ENCODE measurements at regions not wholly inside any gene's neighbourhood (a gene's known extent, or its start where the extent isn't known, plus 50 kb on each side); places are given as distances from the start of the nearest gene placed in this dataset.
A peak's percentile ranks its signal among the peaks of the same experiment; 100 is the strongest.

GRCh38 chr11:134613646-134614045 lies 201.6 kb upstream of the B3GAT1 start:
- Histone ChIP-seq H3K18ac (ENCODE audit: extremely low read depth, low read length) (no peak overlapping the region), H3K9me3 (ENCODE audit: insufficient read depth in 2 of 2, low read depth in 1 of 2, low read length in 1 of 2) (peaks cover 0 to 2% of the 10 kb centered on the region in 2 experiments; a peak in 1 of 4 replicates), H3K56ac (replicated peaks; ENCODE audit: insufficient read length, low read depth, low read length) (no peak overlapping the region), H3K9ac (replicated peaks in 1 of 4; ENCODE audit: extremely low read depth in 1 of 4, low read depth in 3 of 4, low read length in 3 of 4) (no peak overlapping the region), H3K4me3 (ENCODE audit: extremely low read depth in 1 of 4, insufficient read depth in 2 of 4, low read depth in 3 of 4, low read length in 4 of 4) (no peak overlapping the region), H3K4me1 (replicated peaks in 1 of 4; ENCODE audit: control insufficient read depth in 3 of 4, insufficient read depth in 4 of 4, low read length in 3 of 4) (peaks cover 0 to 4% (median 0%) of the 10 kb centered on the region in 4 experiments; a peak in 3 of 7 replicates), H3K79me1 (ENCODE audit: low read depth, low read length) (no peaks in the 10 kb centered on the region), H4K20me1 (replicated peaks in 1 of 2; ENCODE audit: control insufficient read depth in 1 of 2, insufficient read depth in 2 of 2, low read length in 2 of 2) (no peaks in the 10 kb centered on the region), H3K4me2 (ENCODE audit: insufficient read depth in 1 of 2, low read depth in 2 of 2, low read length in 2 of 2) (no peak overlapping the region), H2BK15ac (ENCODE audit: low read length) (no peak overlapping the region), H3K23ac (ENCODE audit: insufficient read length) (no peak overlapping the region), H4K5ac (ENCODE audit: insufficient read length, low read depth, low read length) (no peak overlapping the region), H2AFZ (ENCODE audit: low read length) (no peak overlapping the region), H4K8ac (ENCODE audit: extremely low read depth, insufficient read depth, low read length) (no peak overlapping the region), H3K36me3 (ENCODE audit: control insufficient read depth in 2 of 4, insufficient read depth in 4 of 4, low read length in 3 of 4) (no peaks in the 10 kb centered on the region), H3K23me2 (ENCODE audit: low read depth, low read length) (no peaks in the 10 kb centered on the region), H3K27ac (ENCODE audit: low read depth, low read length) (no peak overlapping the region), H3K14ac (ENCODE audit: insufficient read length) (no peak overlapping the region), H2BK5ac (ENCODE audit: low read depth, low read length) (no peak overlapping the region), H2BK20ac (ENCODE audit: low read length) (no peak overlapping the region), H3K27me3 (replicated peaks in 1 of 4; ENCODE audit: control insufficient read depth in 3 of 4, extremely low read depth in 1 of 4, insufficient read depth in 3 of 4, low read length in 3 of 4) (no peaks in the 10 kb centered on the region), H3K79me2 (ENCODE audit: control insufficient read depth in 1 of 2, insufficient read depth in 2 of 2, low read length in 2 of 2) (no peaks in the 10 kb centered on the region), H3K4ac (replicated peaks; ENCODE audit: insufficient read length, low read depth, low read length) (no peak overlapping the region), H2AK5ac (ENCODE audit: low read depth, low read length) (no peak overlapping the region), H2BK12ac (ENCODE audit: low read depth, low read length) (no peak overlapping the region), H4K91ac (replicated peaks; ENCODE audit: insufficient read length, low read length) (no peak overlapping the region), H2BK120ac (replicated peaks; ENCODE audit: low read depth, low read length) (no peak overlapping the region)
- ChIA-PET POLR2A (ENCODE audit: partially characterized antibody) (no interaction called here), CTCF (ENCODE audit: partially characterized antibody) (interaction anchor here (1.0 to 1.4 kb wide), 2 partner anchors 13 to 20 kb away, joined by 3 to 4 read pairs; no protein-coding TSS in a partner anchor)
- WGBS, 2 experiments (ENCODE audit: extremely low coverage in 1 of 2, insufficient coverage in 1 of 2, insufficient read length in 1 of 2, insufficient replicate concordance in 2 of 2, low coverage in 1 of 2, low lambda C conversion rate in 2 of 2, missing lambda C conversion rate in 1 of 2) = 93% methylated on average over 9 of the region's 9 CpGs; no CpG with 5 or more reads in 1 of the 2 experiments
- DNase-seq (ENCODE audit: low read depth in 1 of 2, low spot score in 2 of 2) (peak in 1 of 2 experiments; percentile 11), FAIRE-seq (no peak)
- no peak for TF ChIP-seq TEAD4 (IDR thresholded peaks at IDR 0.05; ENCODE audit: low read depth, low read length)
- TF ChIP-seq SAP30 (IDR thresholded peaks at IDR 0.05; ENCODE audit: insufficient read depth, insufficient replicate concordance, low read length) = no peak
- TF ChIP-seq EP300 (IDR thresholded peaks at IDR 0.05; ENCODE audit: borderline replicate concordance in 1 of 2, low read depth in 2 of 2, low read length in 2 of 2) = no peak
- TF ChIP-seq YY1 (IDR thresholded peaks at IDR 0.05; ENCODE audit: low read depth, low read length) = no peak
- no peak for TF ChIP-seq GTF2F1 (IDR thresholded peaks at IDR 0.05; ENCODE audit: borderline replicate concordance, low read depth, low read length)
- no peak for TF ChIP-seq CHD1 (IDR thresholded peaks at IDR 0.05; ENCODE audit: low read depth, low read length)
- no peak for TF ChIP-seq HDAC6 (IDR thresholded peaks at IDR 0.05; ENCODE audit: low read depth, low read length)
- TF ChIP-seq NRF1 (IDR thresholded peaks at IDR 0.05; ENCODE audit: low read depth, low read length) = no peak
- TF ChIP-seq CTBP2 (IDR thresholded peaks at IDR 0.05; ENCODE audit: borderline replicate concordance, insufficient read depth, insufficient read length, low read length) = no peak
- TF ChIP-seq, protein P1, sequence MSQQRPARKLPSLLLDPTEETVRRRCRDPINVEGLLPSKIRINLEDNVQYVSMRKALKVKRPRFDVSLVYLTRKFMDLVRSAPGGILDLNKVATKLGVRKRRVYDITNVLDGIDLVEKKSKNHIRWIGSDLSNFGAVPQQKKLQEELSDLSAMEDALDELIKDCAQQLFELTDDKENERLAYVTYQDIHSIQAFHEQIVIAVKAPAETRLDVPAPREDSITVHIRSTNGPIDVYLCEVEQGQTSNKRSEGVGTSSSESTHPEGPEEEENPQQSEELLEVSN (IDR thresholded peaks at IDR 0.05) = no peak
- TF ChIP-seq SIN3A (conservative IDR thresholded peaks at IDR 0.05 in 1 of 2, IDR thresholded peaks at IDR 0.05 in 1 of 2; ENCODE audit: low read depth in 1 of 2, low read length in 2 of 2) = no peak
- no peak for TF ChIP-seq POLR2A (IDR thresholded peaks at IDR 0.05; ENCODE audit: control extremely low read depth in 1 of 2, low read depth in 2 of 2, low read length in 2 of 2)
- no peak for TF ChIP-seq RAD21 (IDR thresholded peaks at IDR 0.05 in 1 of 2, conservative IDR thresholded peaks at IDR 0.05 in 1 of 2; ENCODE audit: low read depth in 2 of 2, low read length in 2 of 2)
